ENCODE measurements at regions not wholly inside any gene's neighbourhood (a gene's known extent, or its start where the extent isn't known, plus 50 kb on each side); places are given as distances from the start of the nearest gene placed in this dataset.
"Not testable (repeated sequence)": the region's sequence is repeated elsewhere in the genome, so short reads cannot be mapped to it uniquely, and the experiment has no call there.

- FAIRE-seq, result no peak
- no peak for DNase-seq (ENCODE audit: low spot score)
These were observed 85.3 kb downstream of the TYW3 start for GRCh38 chr1:74818241-74818640.

DNA sequence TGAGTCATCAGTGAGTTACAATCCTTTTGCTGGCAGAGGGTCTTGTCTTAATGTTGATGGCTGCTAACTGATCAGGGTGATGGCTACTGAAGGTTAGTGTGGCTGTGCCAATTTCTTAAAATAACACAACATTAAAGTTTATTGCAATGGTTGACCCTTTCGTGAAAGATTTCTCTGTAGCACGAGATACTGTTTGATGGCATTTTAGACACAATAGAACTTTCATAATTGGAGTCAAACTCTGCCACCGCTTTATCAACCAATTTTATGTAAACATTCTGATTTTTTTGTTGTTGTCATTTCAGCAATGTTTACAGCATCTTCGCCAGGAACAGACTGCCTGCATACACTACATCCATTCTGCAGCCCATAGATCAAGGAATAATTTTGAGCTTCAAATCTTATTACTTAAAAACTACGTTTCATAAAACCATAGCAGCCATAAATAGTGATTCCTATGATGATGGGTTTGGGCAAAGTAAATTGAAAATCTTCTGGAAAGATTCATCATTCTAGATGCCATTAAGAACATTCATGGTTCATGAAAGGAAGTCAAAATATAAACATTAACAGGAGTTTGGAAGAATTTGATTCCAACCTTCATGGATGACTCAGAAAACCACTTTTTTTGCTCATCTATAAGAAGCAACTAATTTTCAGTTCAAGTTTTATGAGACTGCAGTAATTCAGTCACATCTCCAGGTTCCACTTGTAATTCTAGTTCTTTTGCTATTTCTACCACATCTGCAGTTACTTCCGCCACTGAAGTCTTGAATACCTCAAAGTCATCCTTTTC lies 85.9 kb downstream of the TYW3 start:
- no peak for FAIRE-seq
- DNase-seq (ENCODE audit: low spot score), result no peak

GRCh38 chr1:74822851-74823401 lies 90.0 kb downstream of the TYW3 start:
- DNase-seq (ENCODE audit: low spot score) (no peak), FAIRE-seq (no peak)

GRCh38 chr1:74824497-74825107 lies 91.7 kb downstream of the TYW3 start:
- no peak for FAIRE-seq

DNA sequence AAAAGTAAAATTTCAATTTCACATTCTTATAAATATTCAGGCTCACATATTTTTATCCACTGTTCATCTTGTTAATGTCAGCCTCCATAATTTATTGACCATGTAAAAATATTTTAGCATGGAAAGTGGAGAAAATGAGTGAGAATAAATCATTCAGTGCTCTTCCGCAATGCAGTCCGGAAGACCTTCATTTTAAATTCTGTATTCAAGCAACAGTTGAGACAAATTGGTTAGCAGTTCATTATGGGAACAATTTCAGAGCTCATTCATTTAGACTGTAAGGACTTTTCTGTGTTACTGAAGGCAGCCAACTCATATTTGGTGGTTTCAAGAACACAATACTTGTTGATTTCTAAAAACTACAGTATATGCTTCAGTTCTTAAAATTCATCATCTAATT lies 97.8 kb downstream of the TYW3 start:
- DNase-seq (ENCODE audit: low spot score) (no peak), FAIRE-seq (no peak)

More at GRCh38 chr1:74824497-74825107, 91.7 kb downstream of the TYW3 start:
- no peak for DNase-seq (ENCODE audit: low spot score)

DNA sequence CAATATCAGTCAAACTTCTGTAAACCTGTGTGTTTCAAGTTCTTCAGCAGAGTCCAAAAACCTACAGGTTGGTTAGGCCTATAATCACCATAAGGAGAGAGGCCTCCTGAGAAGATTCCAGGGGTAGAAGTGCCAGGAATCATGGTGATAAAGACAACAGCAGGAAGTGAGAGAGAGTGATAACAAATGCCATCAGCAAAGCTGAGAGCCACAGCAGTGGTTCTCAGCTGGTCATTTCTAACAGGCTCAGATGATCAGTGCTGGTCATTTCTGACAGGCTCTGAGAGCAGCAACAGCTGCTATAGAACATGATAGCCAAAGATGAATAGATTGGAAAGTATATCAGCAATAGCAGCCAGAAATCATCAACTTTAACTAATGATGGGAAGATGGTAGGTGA lies 101.3 kb downstream of the TYW3 start:
- FAIRE-seq, result no peak
- DNase-seq (ENCODE audit: low spot score), result no peak

DNA sequence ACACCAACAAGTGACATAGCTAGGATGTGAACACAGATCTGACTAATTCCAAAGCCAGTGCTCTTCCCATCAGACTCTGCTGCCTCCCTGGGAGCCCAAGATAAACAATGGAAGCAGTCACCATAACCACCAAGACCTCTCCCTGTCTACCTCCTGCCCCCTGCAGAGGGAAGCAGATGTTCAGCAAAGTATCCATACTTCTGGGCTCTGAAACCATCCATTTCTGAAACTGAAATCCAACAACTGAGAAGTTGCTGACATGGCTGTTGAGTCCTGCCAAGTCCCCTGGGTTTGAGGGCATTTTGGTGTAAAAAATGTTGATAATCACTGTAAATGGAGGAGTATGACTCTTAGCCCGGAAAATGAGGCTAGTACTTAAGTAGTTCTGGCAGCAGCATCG lies 102.1 kb downstream of the TYW3 start:
- DNase-seq (ENCODE audit: low spot score), result no peak
- no peak for FAIRE-seq

GRCh38 chr1:74842726-74843125 lies 109.8 kb downstream of the TYW3 start:
- no peak for FAIRE-seq
- no peak for DNase-seq (ENCODE audit: low spot score)

GRCh38 chr1:74847715-74848114 lies 114.8 kb downstream of the TYW3 start:
- FAIRE-seq (no peak), DNase-seq (ENCODE audit: low spot score) (no peak)

DNA sequence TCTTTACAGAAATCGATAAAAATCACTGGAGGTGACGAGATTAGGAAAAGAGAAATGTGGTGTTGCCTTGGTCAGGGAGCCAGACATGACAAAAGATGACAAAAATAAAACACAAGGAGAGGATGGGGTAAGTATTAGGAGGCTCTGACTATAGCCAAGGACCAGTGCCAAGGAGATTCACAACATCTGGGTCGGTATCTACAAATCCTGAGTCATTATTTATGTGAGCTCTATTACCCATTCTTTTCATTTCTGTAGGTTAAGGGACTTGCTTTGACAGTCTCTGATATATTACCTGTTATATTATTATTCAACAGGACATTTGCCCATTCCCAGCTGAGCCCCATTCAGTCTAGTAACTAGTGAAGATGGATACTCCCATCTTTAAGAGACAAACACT lies 120.8 kb downstream of the TYW3 start:
- FAIRE-seq (no peak), DNase-seq (ENCODE audit: low spot score) (no peak)

- no peak for FAIRE-seq
- no peak for DNase-seq (ENCODE audit: low spot score)
These were observed 123.2 kb downstream of the TYW3 start for GRCh38 chr1:74856174-74856573.

- DNase-seq (ENCODE audit: low spot score) (no peak), FAIRE-seq (no peak)
These were observed 124.7 kb downstream of the TYW3 start for GRCh38 chr1:74857676-74858075.

GRCh38 chr1:74858136-74858535 lies 125.2 kb downstream of the TYW3 start:
- DNase-seq (ENCODE audit: low spot score), result no peak
- no peak for FAIRE-seq

DNA sequence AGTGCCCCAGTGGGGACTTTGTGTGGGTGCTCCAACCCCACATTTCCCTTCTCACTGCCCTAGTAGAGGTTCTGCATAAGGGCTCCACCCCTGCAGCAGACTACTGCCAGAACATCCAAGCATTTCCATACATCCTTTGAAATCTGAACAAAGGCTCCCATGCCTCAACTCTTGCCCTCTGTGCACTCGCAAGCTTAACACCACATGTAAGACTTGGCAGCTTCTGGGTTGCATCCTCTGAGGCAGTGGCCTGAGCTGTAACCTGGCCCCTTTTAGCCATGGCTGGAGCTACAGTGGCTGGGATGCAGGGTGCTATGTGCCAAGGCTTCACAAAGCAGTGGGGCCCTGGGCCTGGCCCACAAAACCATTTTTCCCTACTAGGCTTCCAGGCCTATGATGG lies 128.9 kb downstream of the TYW3 start:
- DNase-seq (ENCODE audit: low spot score) (no peak), FAIRE-seq (no peak)

DNA sequence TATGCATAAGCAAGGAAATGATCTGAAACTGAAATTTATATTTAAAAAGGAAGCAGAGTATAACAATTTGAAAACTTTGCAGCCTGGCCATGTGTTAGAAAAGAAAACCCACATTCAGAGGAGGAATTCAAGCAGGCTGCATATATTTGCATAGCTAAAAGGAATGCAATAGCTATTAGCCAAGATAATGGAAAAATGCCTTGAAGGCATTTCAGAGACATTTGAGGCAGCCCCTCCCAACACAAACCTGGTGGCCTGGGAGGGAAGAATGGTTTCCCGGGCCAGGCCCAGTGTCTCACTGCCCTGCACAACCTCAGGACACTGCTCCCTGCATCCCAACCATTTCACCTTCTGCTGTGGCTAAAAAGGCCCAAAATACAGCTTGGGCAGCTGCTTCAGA lies 136.8 kb downstream of the TYW3 start:
- FAIRE-seq (no peak), DNase-seq (ENCODE audit: low spot score) (no peak)

GRCh38 chr1:74877366-74877765 lies 144.4 kb downstream of the TYW3 start:
- not testable (repeated sequence) for DNase-seq (ENCODE audit: low spot score); FAIRE-seq

- DNase-seq (ENCODE audit: low spot score), result no peak
- FAIRE-seq, result no peak
These were observed 162.5 kb downstream of the TYW3 start for GRCh38 chr1:74895411-74895810.

DNA sequence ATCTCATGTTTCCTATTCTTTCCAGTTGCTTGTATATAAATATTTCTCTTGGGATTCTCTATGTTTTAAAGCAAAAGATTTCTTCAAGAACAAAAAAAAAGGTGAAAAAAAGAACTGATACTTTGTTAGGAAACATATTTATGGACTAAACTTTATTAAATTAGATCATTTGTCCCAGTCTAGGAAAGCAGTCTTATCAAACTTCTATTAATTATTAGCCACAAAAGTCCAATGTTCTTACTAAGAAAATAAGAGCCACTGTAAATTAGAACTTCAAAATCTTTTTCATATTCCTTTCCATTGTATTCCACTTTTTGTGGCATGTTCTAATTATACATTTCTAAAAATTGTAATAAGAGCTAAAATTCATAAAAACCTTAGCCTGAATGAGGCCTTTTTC lies 175.2 kb downstream of the TYW3 start:
- FAIRE-seq (no peak), DNase-seq (ENCODE audit: low spot score) (no peak)

- no peak for FAIRE-seq
These were observed 175.8 kb downstream of the TYW3 start for GRCh38 chr1:74908797-74909196.

DNA sequence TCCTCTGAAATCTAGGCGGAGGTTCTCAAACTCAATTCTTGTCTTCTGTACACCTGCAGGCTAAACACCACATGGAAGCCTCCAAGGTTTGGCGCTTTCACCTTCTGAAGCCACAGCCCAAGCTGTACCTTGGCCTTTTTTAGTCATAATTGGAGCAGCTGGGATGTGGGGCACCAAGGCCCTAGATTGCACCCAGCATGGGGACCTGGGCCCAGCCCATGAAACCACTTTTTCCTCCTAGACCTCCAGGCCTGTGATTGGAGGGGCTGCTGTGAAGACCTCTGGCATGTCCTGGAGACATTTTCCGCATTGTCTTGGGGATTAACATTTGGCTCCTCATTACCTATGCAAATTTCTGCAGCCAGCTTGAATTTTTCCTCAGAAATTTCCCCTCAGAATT lies 181.0 kb downstream of the TYW3 start:
- DNase-seq (ENCODE audit: low spot score) (no peak), FAIRE-seq (no peak)

More at GRCh38 chr1:74908797-74909196, 175.8 kb downstream of the TYW3 start:
- DNase-seq (ENCODE audit: low spot score), result no peak

GRCh38 chr1:74933500-74933899 lies 200.5 kb downstream of the TYW3 start:
- DNase-seq (ENCODE audit: low spot score) (no peak), FAIRE-seq (no peak)

DNA sequence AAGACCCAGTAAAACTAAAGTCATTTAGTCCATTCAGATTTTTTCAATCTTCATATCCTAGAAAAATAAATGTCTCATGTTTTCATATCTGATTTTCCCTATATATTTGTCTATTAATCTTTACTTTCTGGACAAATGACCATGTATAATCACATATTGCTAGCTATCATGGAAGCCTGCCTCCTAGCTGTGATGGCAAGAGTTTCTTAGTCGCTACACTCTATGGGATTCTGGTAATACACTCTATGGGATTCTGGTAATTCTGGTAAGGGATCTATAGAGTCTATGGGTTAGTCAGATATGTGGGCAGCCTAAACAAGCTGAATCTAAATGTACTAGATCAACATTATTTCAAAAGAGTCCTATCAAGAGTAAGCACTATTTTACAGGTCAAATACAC lies 198.7 kb upstream of the LHX8 start:
- no peak for FAIRE-seq

GRCh38 chr1:74937176-74937575 lies 197.0 kb upstream of the LHX8 start:
- DNase-seq (ENCODE audit: low spot score), result no peak

More for the DNA sequence above, 198.7 kb upstream of the LHX8 start:
- no peak for DNase-seq (ENCODE audit: low spot score)

More at GRCh38 chr1:74937176-74937575, 197.0 kb upstream of the LHX8 start:
- no peak for FAIRE-seq

All from RCC 7860 (cell line).